K562 (cell line): ENCODE measurements at regions not wholly inside any gene's neighbourhood (a gene's known extent, or its start where the extent isn't known, plus 50 kb on each side); places are given as distances from the start of the nearest gene placed in this dataset.

Source experiments
- ATAC-seq: fragments of 200-7000 bp; cut with Tn5 transposase; 3 replicates; pipeline ENCODE4 v1.9.1; 2020; ENCODE audit warnings: moderate library complexity
- BruUV-seq: library from RNA; stranded (reverse); fragments of 400-500 nt; replicated peaks from 2 replicates; lab custom pipeline; 2021; lab: Mats Ljungman, UMichigan
- CTCF ChIA-PET: fragments of 300-600 bp; formaldehyde crosslinking; extraction: SDS; loops from one replicate; lab custom pipeline; 2021; ENCODE audit warnings: low intra/inter-chr PET ratio; lab: Yijun Ruan, JAX
- POLR2A ChIA-PET: fragments of 300-600, 350-650 bp; sonication (Branson Sonifier 250); formaldehyde crosslinking; extraction: SDS; loops from one replicate; lab custom pipeline; 2021; ENCODE audit warnings: antibody characterized with exemption, inconsistent platforms; lab: Yijun Ruan, JAX
- DNase-seq, 4 experiments: peaks; one replicate each; pipeline versions ENCODE4 v3.0.0 to v3.0.0-alpha.2; 2011 to 2018; ENCODE audit warnings: low spot score in 3 of 4, mixed read lengths in 3 of 4; ENCODE audit errors: extremely low read depth in 1 of 4
- FAIRE-seq: peaks from 2 replicates; lab custom pipeline; 2011; peaks lifted over from hg19 to GRCh38; lab: Jason Lieb, UNC
- H2AFZ ChIP-seq: 2 replicates; pipeline ENCODE4 v1.6.0; 2011; ENCODE audit warnings: low read depth, low read length, control low read depth, inconsistent platforms
- H3K27ac ChIP-seq: fragments of 200-600 bp; 3 replicates; pipeline ENCODE4 v1.8.0; 2011; ENCODE audit warnings: low read depth, mild to moderate bottlenecking, control low read depth, inconsistent platforms, low read length, moderate library complexity, mixed read lengths; ENCODE audit errors: extremely low read depth
- H3K27me3 ChIP-seq, 2 experiments: fragments of 300-600 bp in 1 of 2; 2 replicates in 1 of 2; 3 replicates in 1 of 2; pipeline versions ENCODE4 v1.6.0 to v1.8.0; 2011; ENCODE audit warnings: inconsistent platforms in 2 of 2, low read length in 2 of 2, mild to moderate bottlenecking in 1 of 2, mixed read lengths in 1 of 2, moderate library complexity in 1 of 2; ENCODE audit not compliant: control insufficient read depth in 2 of 2, insufficient read depth in 2 of 2
- H3K36me3 ChIP-seq: fragments of 300-600 bp; 3 replicates; pipeline ENCODE4 v1.8.0; 2011; ENCODE audit warnings: mild to moderate bottlenecking, low read length, inconsistent platforms; ENCODE audit not compliant: control insufficient read depth, insufficient read depth
- H3K4me1 ChIP-seq, 2 experiments: fragments of 200-600 bp in 1 of 2; replicated peaks in 1 of 2; 2 replicates in 1 of 2; 3 replicates in 1 of 2; pipeline versions ENCODE4 v1.5.1 to v1.8.0; 2011; ENCODE audit warnings: inconsistent platforms in 2 of 2, low read length in 2 of 2, mild to moderate bottlenecking in 1 of 2, mixed read lengths in 1 of 2, moderate library complexity in 1 of 2; ENCODE audit not compliant: control insufficient read depth in 2 of 2, insufficient read depth in 2 of 2
- H3K4me2 ChIP-seq: 2 replicates; pipeline ENCODE4 v1.6.1; 2011; ENCODE audit warnings: low read length, control low read depth, inconsistent platforms, mixed read lengths; ENCODE audit not compliant: insufficient read depth
- H3K4me3 ChIP-seq: fragments of 200-600 bp; sonication (generic), shearing (Covaris generic); 2 replicates; pipeline ENCODE4 v1.5.1; 2016; ENCODE audit warnings: control low read depth, inconsistent platforms
- H3K79me2 ChIP-seq: fragments of 200-600 bp; 3 replicates; pipeline ENCODE4 v1.8.0; 2011; ENCODE audit warnings: low read length, inconsistent platforms; ENCODE audit not compliant: control insufficient read depth, insufficient read depth
- H3K9ac ChIP-seq, 2 experiments: 2 replicates each; pipeline versions ENCODE4 v1.6.0 to v1.6.1; 2011; ENCODE audit warnings: low read depth in 2 of 2, low read length in 2 of 2, control low read depth in 1 of 2, inconsistent platforms in 1 of 2, mild to moderate bottlenecking in 1 of 2, mixed read lengths in 1 of 2; ENCODE audit not compliant: insufficient read depth in 1 of 2
- H3K9me1 ChIP-seq: one replicate; pipeline ENCODE4 v1.6.0; 2011; ENCODE audit warnings: inconsistent platforms, mild to moderate bottlenecking, low read length, moderate library complexity; ENCODE audit not compliant: control insufficient read depth, insufficient read depth
- H3K9me3 ChIP-seq: replicated peaks from 2 replicates; pipeline ENCODE4 v1.5.1; 2011; ENCODE audit warnings: low read depth, low read length, inconsistent platforms; ENCODE audit not compliant: control insufficient read depth, insufficient read depth
- H4K20me1 ChIP-seq: replicated peaks from 2 replicates; pipeline ENCODE4 v1.6.1; 2011; ENCODE audit warnings: low read length, inconsistent platforms, mixed read lengths; ENCODE audit not compliant: control insufficient read depth, insufficient read depth
- EP400 ChIP-seq: fragments of 450-650 bp; IDR thresholded peaks from 2 replicates; pipeline ENCODE4 v1.6.1; 2017; ENCODE audit warnings: antibody characterized with exemption, mild to moderate bottlenecking, moderate library complexity
- MCM5 ChIP-seq: fragments of 450-650 bp; IDR thresholded peaks from 2 replicates; pipeline ENCODE4 v1.6.1; 2016; ENCODE audit warnings: low read depth
- MIER1 ChIP-seq: fragments of 450-650 bp; IDR thresholded peaks from 2 replicates; pipeline ENCODE4 v1.6.1; 2016; ENCODE audit warnings: antibody characterized with exemption, mild to moderate bottlenecking, low read depth
- PML ChIP-seq: IDR thresholded peaks from 2 replicates; pipeline ENCODE4 v1.6.1; 2012; ENCODE audit warnings: low read length, inconsistent platforms
- PTTG1 ChIP-seq: fragments of 450-650 bp; IDR thresholded peaks from 2 replicates; pipeline ENCODE4 v1.6.1; 2016; ENCODE audit warnings: low read depth, mild to moderate bottlenecking, missing genetic modification characterization, missing compliant biosample characterization
- ZNF583 ChIP-seq: fragments of 250-450 bp; sonication (Bioruptor Pico); IDR thresholded peaks from 2 replicates; pipeline ENCODE4 v1.4.0; 2020
- WGBS: fragments of 100-300 bp; shearing (Covaris generic); methylation state at CpG from one replicate; pipeline ENCODE4 v1.1.6; 2016; ENCODE audit warnings: low coverage, mixed read lengths; ENCODE audit not compliant: insufficient coverage; ENCODE audit errors: missing lambda C conversion rate; 5-methylcytosine and 5-hydroxymethylcytosine counted together
- in situ Hi-C: fragments of 300-500 bp; cut with MboI; formaldehyde crosslinking; loops from 4 replicates; pipeline ENCODE4 v1.15.0; 2018; ENCODE audit warnings: inconsistent platforms, mixed read lengths
- intact Hi-C: fragments of 100-400 bp; cut with micrococcal nuclease; formaldehyde crosslinking; loops from 2 replicates; pipeline ENCODE4 v1.14.2; 2022
- TF ChIP-seq, protein P1 (sequence below): fragments of 200-400 bp; formaldehyde crosslinking; IDR thresholded peaks from 2 replicates; pipeline ENCODE4 v1.6.1; 2017; ENCODE audit warnings: mild to moderate bottlenecking, low read depth, low read length, moderate library complexity

DNA sequence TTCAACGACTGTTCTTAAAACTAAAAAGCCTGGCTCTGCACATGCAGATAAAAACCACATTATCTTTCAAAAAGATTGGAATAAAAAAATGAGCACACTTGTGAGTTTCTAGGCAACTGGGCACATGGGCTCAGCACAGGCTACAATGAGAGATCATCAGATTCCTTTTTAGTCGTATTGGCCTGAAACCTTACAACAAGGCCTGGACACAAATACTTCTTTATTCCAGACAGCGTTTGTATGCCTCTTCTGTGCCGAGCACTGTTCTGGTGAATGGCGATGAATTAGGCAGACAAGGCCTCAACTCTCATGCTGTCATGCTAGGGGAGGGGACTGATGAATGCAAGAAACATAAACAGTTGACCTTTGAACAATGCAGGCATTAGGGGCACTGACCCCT lies 463.0 kb downstream of the AACS start:
- H3K9me3 ChIP-seq, result no peaks in the 10 kb centered on the region
- no peaks in the 10 kb centered on the region; a peak in 1 of 5 replicates for H3K4me1 ChIP-seq
- H4K20me1 ChIP-seq, result no peaks in the 10 kb centered on the region
- H3K9me1 ChIP-seq, result no peaks in the 10 kb centered on the region
- H3K9ac ChIP-seq, result no peak overlapping the region
- TF ChIP-seq EP400, result no peak
- no peak for TF ChIP-seq PML
- TF ChIP-seq PTTG1 (tag), result no peak
- TF ChIP-seq, protein P1, sequence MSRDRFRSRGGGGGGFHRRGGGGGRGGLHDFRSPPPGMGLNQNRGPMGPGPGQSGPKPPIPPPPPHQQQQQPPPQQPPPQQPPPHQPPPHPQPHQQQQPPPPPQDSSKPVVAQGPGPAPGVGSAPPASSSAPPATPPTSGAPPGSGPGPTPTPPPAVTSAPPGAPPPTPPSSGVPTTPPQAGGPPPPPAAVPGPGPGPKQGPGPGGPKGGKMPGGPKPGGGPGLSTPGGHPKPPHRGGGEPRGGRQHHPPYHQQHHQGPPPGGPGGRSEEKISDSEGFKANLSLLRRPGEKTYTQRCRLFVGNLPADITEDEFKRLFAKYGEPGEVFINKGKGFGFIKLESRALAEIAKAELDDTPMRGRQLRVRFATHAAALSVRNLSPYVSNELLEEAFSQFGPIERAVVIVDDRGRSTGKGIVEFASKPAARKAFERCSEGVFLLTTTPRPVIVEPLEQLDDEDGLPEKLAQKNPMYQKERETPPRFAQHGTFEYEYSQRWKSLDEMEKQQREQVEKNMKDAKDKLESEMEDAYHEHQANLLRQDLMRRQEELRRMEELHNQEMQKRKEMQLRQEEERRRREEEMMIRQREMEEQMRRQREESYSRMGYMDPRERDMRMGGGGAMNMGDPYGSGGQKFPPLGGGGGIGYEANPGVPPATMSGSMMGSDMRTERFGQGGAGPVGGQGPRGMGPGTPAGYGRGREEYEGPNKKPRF, result no peak
- no peak for TF ChIP-seq ZNF583 (CRISPR knock-in tag)
- no peak for TF ChIP-seq MIER1
- no peak for TF ChIP-seq MCM5
- H3K27ac ChIP-seq, result no peak overlapping the region
- H3K27me3 ChIP-seq, result no peaks in the 10 kb centered on the region
- 3% methylated on average over 5 of the region's 5 CpGs for WGBS
- POLR2A ChIA-PET, result no interaction called here
- intact Hi-C loops, result no loop called here
- H3K4me3 ChIP-seq, result no peak overlapping the region
- DNase-seq (no peak), FAIRE-seq (no peak), ATAC-seq (no peak)
- CTCF ChIA-PET, result no interaction called here
- in situ Hi-C loops, result no loop called here
- no TSS peak for BruUV-seq
- no peaks in the 10 kb centered on the region for H3K79me2 ChIP-seq
- H3K4me2 ChIP-seq, result no peak overlapping the region
- H3K36me3 ChIP-seq, result no peaks in the 10 kb centered on the region
- H2AFZ ChIP-seq, result no peak overlapping the region
